K562 (cell line): ENCODE measurements at regions not wholly inside any gene's neighbourhood (a gene's known extent, or its start where the extent isn't known, plus 50 kb on each side); places are given as distances from the start of the nearest gene placed in this dataset.

ENCODE experiments used
- ATAC-seq: fragments of 200-7000 bp; cut with Tn5 transposase; 3 replicates; pipeline ENCODE4 v1.9.1; 2020; ENCODE audit warnings: moderate library complexity
- BruUV-seq: library from RNA; stranded (reverse); fragments of 400-500 nt; replicated peaks from 2 replicates; lab custom pipeline; 2021; lab: Mats Ljungman, UMichigan
- CTCF ChIA-PET: fragments of 300-600 bp; formaldehyde crosslinking; extraction: SDS; loops from one replicate; lab custom pipeline; 2021; ENCODE audit warnings: low intra/inter-chr PET ratio; lab: Yijun Ruan, JAX
- POLR2A ChIA-PET: fragments of 300-600, 350-650 bp; sonication (Branson Sonifier 250); formaldehyde crosslinking; extraction: SDS; loops from one replicate; lab custom pipeline; 2021; ENCODE audit warnings: antibody characterized with exemption, inconsistent platforms; lab: Yijun Ruan, JAX
- DNase-seq, 4 experiments: peaks; one replicate each; pipeline versions ENCODE4 v3.0.0 to v3.0.0-alpha.2; 2011 to 2018; ENCODE audit warnings: low spot score in 3 of 4, mixed read lengths in 3 of 4; ENCODE audit errors: extremely low read depth in 1 of 4
- FAIRE-seq: peaks from 2 replicates; lab custom pipeline; 2011; peaks lifted over from hg19 to GRCh38; lab: Jason Lieb, UNC
- H2AFZ ChIP-seq: 2 replicates; pipeline ENCODE4 v1.6.0; 2011; ENCODE audit warnings: low read depth, low read length, control low read depth, inconsistent platforms
- H3K27ac ChIP-seq: fragments of 200-600 bp; 3 replicates; pipeline ENCODE4 v1.8.0; 2011; ENCODE audit warnings: low read depth, mild to moderate bottlenecking, control low read depth, inconsistent platforms, low read length, moderate library complexity, mixed read lengths; ENCODE audit errors: extremely low read depth
- H3K27me3 ChIP-seq, 2 experiments: fragments of 300-600 bp in 1 of 2; 2 replicates in 1 of 2; 3 replicates in 1 of 2; pipeline versions ENCODE4 v1.6.0 to v1.8.0; 2011; ENCODE audit warnings: inconsistent platforms in 2 of 2, low read length in 2 of 2, mild to moderate bottlenecking in 1 of 2, mixed read lengths in 1 of 2, moderate library complexity in 1 of 2; ENCODE audit not compliant: control insufficient read depth in 2 of 2, insufficient read depth in 2 of 2
- H3K36me3 ChIP-seq: fragments of 300-600 bp; 3 replicates; pipeline ENCODE4 v1.8.0; 2011; ENCODE audit warnings: mild to moderate bottlenecking, low read length, inconsistent platforms; ENCODE audit not compliant: control insufficient read depth, insufficient read depth
- H3K4me1 ChIP-seq, 2 experiments: fragments of 200-600 bp in 1 of 2; replicated peaks in 1 of 2; 2 replicates in 1 of 2; 3 replicates in 1 of 2; pipeline versions ENCODE4 v1.5.1 to v1.8.0; 2011; ENCODE audit warnings: inconsistent platforms in 2 of 2, low read length in 2 of 2, mild to moderate bottlenecking in 1 of 2, mixed read lengths in 1 of 2, moderate library complexity in 1 of 2; ENCODE audit not compliant: control insufficient read depth in 2 of 2, insufficient read depth in 2 of 2
- H3K4me2 ChIP-seq: 2 replicates; pipeline ENCODE4 v1.6.1; 2011; ENCODE audit warnings: low read length, control low read depth, inconsistent platforms, mixed read lengths; ENCODE audit not compliant: insufficient read depth
- H3K4me3 ChIP-seq: fragments of 200-600 bp; sonication (generic), shearing (Covaris generic); 2 replicates; pipeline ENCODE4 v1.5.1; 2016; ENCODE audit warnings: control low read depth, inconsistent platforms
- H3K79me2 ChIP-seq: fragments of 200-600 bp; 3 replicates; pipeline ENCODE4 v1.8.0; 2011; ENCODE audit warnings: low read length, inconsistent platforms; ENCODE audit not compliant: control insufficient read depth, insufficient read depth
- H3K9ac ChIP-seq, 2 experiments: 2 replicates each; pipeline versions ENCODE4 v1.6.0 to v1.6.1; 2011; ENCODE audit warnings: low read depth in 2 of 2, low read length in 2 of 2, control low read depth in 1 of 2, inconsistent platforms in 1 of 2, mild to moderate bottlenecking in 1 of 2, mixed read lengths in 1 of 2; ENCODE audit not compliant: insufficient read depth in 1 of 2
- H3K9me1 ChIP-seq: one replicate; pipeline ENCODE4 v1.6.0; 2011; ENCODE audit warnings: inconsistent platforms, mild to moderate bottlenecking, low read length, moderate library complexity; ENCODE audit not compliant: control insufficient read depth, insufficient read depth
- H3K9me3 ChIP-seq: replicated peaks from 2 replicates; pipeline ENCODE4 v1.5.1; 2011; ENCODE audit warnings: low read depth, low read length, inconsistent platforms; ENCODE audit not compliant: control insufficient read depth, insufficient read depth
- H4K20me1 ChIP-seq: replicated peaks from 2 replicates; pipeline ENCODE4 v1.6.1; 2011; ENCODE audit warnings: low read length, inconsistent platforms, mixed read lengths; ENCODE audit not compliant: control insufficient read depth, insufficient read depth
- C11orf30 ChIP-seq: fragments of 450-650 bp; IDR thresholded peaks from 2 replicates; pipeline ENCODE4 v1.6.1; 2016; ENCODE audit warnings: low read depth, mild to moderate bottlenecking
- CREB3 ChIP-seq: fragments of 450-650 bp; conservative IDR thresholded peaks from 2 replicates; pipeline ENCODE4 v1.6.1; 2016; ENCODE audit warnings: missing genetic modification characterization, low read depth, mild to moderate bottlenecking, missing compliant biosample characterization, moderate library complexity
- ILK ChIP-seq: fragments of 450-650 bp; IDR thresholded peaks from 2 replicates; pipeline ENCODE4 v1.6.1; 2016; ENCODE audit warnings: missing genetic modification characterization, low read depth, mild to moderate bottlenecking, missing compliant biosample characterization, moderate library complexity, borderline replicate concordance
- KLF1 ChIP-seq: fragments of 450-650 bp; IDR thresholded peaks from 2 replicates; pipeline ENCODE4 v1.6.1; 2016; ENCODE audit warnings: missing genetic modification characterization, missing compliant biosample characterization
- MAFG ChIP-seq: fragments of 450-650 bp; conservative IDR thresholded peaks from 2 replicates; pipeline ENCODE4 v1.6.1; 2016; ENCODE audit warnings: missing genetic modification characterization, missing compliant biosample characterization
- NONO ChIP-seq, 2 experiments: fragments of 200-400 bp in 1 of 2; fragments of 450-650 bp in 1 of 2; formaldehyde crosslinking in 1 of 2; IDR thresholded peaks; 2 replicates each; pipeline ENCODE4 v1.6.1; 2017; ENCODE audit warnings: low read depth in 2 of 2, mild to moderate bottlenecking in 2 of 2, moderate library complexity in 2 of 2, low read length in 1 of 2
- NR1H2 ChIP-seq: sonication (generic); formaldehyde crosslinking; IDR thresholded peaks from 2 replicates; pipeline ENCODE4 v1.4.0; 2020; ENCODE audit warnings: mild to moderate bottlenecking, missing genetic modification reagents
- RNF219 ChIP-seq: fragments of 250-450 bp; sonication (Bioruptor Pico); IDR thresholded peaks from 2 replicates; pipeline ENCODE4 v1.5.0; 2022; ENCODE audit warnings: mild to moderate bottlenecking
- SIN3A ChIP-seq, 2 experiments: fragments of 150-350 bp in 1 of 2; IDR thresholded peaks; 2 replicates each; pipeline ENCODE4 v1.6.1; 2011 to 2016; ENCODE audit warnings: borderline replicate concordance in 2 of 2, low read depth in 2 of 2, low read length in 2 of 2, mild to moderate bottlenecking in 2 of 2, moderate library complexity in 2 of 2; ENCODE audit not compliant: control insufficient read depth in 1 of 2
- TAL1 ChIP-seq: fragments of 450-650 bp; IDR thresholded peaks from 2 replicates; pipeline ENCODE4 v1.6.1; 2016; ENCODE audit warnings: mild to moderate bottlenecking
- TCF7L2 ChIP-seq: fragments of 150-350 bp; IDR thresholded peaks from 2 replicates; pipeline ENCODE4 v1.6.1; 2016; ENCODE audit warnings: low read depth, mild to moderate bottlenecking, low read length, moderate library complexity
- ZKSCAN3 ChIP-seq: fragments of 250-450 bp; sonication (Bioruptor Pico); IDR thresholded peaks from 2 replicates; pipeline ENCODE4 v1.4.0; 2020
- WGBS: fragments of 100-300 bp; shearing (Covaris generic); methylation state at CpG from one replicate; pipeline ENCODE4 v1.1.6; 2016; ENCODE audit warnings: low coverage, mixed read lengths; ENCODE audit not compliant: insufficient coverage; ENCODE audit errors: missing lambda C conversion rate; 5-methylcytosine and 5-hydroxymethylcytosine counted together
- in situ Hi-C: fragments of 300-500 bp; cut with MboI; formaldehyde crosslinking; loops from 4 replicates; pipeline ENCODE4 v1.15.0; 2018; ENCODE audit warnings: inconsistent platforms, mixed read lengths
- intact Hi-C: fragments of 100-400 bp; cut with micrococcal nuclease; formaldehyde crosslinking; loops from 2 replicates; pipeline ENCODE4 v1.14.2; 2022
- TF ChIP-seq, protein P1 (sequence below): sonication (generic); formaldehyde crosslinking; IDR thresholded peaks from 2 replicates; pipeline ENCODE4 v1.8.0; 2023; ENCODE audit warnings: missing genetic modification reagents, mild to moderate bottlenecking, borderline replicate concordance

DNA sequence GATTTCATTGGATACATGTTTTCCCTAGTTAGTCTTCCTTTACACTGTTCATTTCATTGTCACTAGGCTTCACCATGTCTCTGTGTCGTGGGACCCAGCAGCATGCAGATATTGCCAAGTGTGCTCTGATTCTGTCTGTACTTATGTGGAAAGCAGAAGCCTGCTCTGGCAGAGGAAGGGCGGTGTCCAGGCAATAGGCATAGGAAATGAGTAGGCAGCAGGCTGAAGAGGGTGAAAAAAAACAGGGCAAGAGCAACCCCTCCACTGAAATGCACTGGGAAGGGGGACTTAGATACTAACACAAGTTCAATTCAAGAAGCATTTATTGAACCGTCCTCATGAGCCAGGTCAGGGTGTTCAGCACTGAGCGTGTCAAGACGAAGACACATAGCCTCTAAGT, 85.2 kb upstream of the VAV3 start:
- Histone ChIP-seq H3K4me2 (no peak overlapping the region), H3K9ac (no peak overlapping the region), H3K9me1 (no peaks in the 10 kb centered on the region), H3K4me1 (no peaks in the 10 kb centered on the region), H3K4me3 (no peak overlapping the region), H3K27ac (no peak overlapping the region), H4K20me1 (no peaks in the 10 kb centered on the region), H2AFZ (no peak overlapping the region), H3K27me3 (peaks cover 0 to 36% of the 10 kb centered on the region in 2 experiments; a peak in 4 of 5 replicates), H3K79me2 (no peaks in the 10 kb centered on the region), H3K36me3 (no peaks in the 10 kb centered on the region), H3K9me3 (no peaks in the 10 kb centered on the region)
- CTCF ChIA-PET: no interaction called here
- no TSS peak for BruUV-seq
- DNase-seq (no peak), ATAC-seq (no peak), FAIRE-seq (no peak)
- POLR2A ChIA-PET: no interaction called here
- intact Hi-C loops: loop anchor here (5.0 kb wide), 1 partner anchor 88 kb away; no protein-coding TSS in a partner anchor
- in situ Hi-C loops: no loop called here
- 3% methylated on average over 5 of the region's 5 CpGs for WGBS
- TF ChIP-seq TCF7L2: no peak
- no peak for TF ChIP-seq ILK (tag)
- no peak for TF ChIP-seq MAFG (tag)
- TF ChIP-seq TAL1: no peak
- TF ChIP-seq NONO (IDR thresholded peaks at IDR 0.05; ENCODE audit: low read depth in 2 of 2, low read length in 1 of 2): no peak
- no peak for TF ChIP-seq CREB3
- no peak for TF ChIP-seq C11orf30
- TF ChIP-seq, protein P1, sequence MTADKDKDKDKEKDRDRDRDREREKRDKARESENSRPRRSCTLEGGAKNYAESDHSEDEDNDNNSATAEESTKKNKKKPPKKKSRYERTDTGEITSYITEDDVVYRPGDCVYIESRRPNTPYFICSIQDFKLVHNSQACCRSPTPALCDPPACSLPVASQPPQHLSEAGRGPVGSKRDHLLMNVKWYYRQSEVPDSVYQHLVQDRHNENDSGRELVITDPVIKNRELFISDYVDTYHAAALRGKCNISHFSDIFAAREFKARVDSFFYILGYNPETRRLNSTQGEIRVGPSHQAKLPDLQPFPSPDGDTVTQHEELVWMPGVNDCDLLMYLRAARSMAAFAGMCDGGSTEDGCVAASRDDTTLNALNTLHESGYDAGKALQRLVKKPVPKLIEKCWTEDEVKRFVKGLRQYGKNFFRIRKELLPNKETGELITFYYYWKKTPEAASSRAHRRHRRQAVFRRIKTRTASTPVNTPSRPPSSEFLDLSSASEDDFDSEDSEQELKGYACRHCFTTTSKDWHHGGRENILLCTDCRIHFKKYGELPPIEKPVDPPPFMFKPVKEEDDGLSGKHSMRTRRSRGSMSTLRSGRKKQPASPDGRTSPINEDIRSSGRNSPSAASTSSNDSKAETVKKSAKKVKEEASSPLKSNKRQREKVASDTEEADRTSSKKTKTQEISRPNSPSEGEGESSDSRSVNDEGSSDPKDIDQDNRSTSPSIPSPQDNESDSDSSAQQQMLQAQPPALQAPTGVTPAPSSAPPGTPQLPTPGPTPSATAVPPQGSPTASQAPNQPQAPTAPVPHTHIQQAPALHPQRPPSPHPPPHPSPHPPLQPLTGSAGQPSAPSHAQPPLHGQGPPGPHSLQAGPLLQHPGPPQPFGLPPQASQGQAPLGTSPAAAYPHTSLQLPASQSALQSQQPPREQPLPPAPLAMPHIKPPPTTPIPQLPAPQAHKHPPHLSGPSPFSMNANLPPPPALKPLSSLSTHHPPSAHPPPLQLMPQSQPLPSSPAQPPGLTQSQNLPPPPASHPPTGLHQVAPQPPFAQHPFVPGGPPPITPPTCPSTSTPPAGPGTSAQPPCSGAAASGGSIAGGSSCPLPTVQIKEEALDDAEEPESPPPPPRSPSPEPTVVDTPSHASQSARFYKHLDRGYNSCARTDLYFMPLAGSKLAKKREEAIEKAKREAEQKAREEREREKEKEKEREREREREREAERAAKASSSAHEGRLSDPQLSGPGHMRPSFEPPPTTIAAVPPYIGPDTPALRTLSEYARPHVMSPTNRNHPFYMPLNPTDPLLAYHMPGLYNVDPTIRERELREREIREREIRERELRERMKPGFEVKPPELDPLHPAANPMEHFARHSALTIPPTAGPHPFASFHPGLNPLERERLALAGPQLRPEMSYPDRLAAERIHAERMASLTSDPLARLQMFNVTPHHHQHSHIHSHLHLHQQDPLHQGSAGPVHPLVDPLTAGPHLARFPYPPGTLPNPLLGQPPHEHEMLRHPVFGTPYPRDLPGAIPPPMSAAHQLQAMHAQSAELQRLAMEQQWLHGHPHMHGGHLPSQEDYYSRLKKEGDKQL (CRISPR knock-in tag): no peak
- TF ChIP-seq KLF1 (tag): no peak
- TF ChIP-seq ZKSCAN3 (CRISPR knock-in tag): no peak
- TF ChIP-seq NR1H2 (CRISPR knock-in tag): no peak
- TF ChIP-seq SIN3A (IDR thresholded peaks at IDR 0.05; ENCODE audit: borderline replicate concordance in 2 of 2, control insufficient read depth in 1 of 2, low read depth in 2 of 2, low read length in 2 of 2): no peak
- TF ChIP-seq RNF219 (CRISPR knock-in tag): no peak
